HEK293T (cell line): ENCODE measurements at regions not wholly inside any gene's neighbourhood (a gene's known extent, or its start where the extent isn't known, plus 50 kb on each side); places are given as distances from the start of the nearest gene placed in this dataset.
A peak's percentile ranks its signal among the peaks of the same experiment; 100 is the strongest.

Experiments
- ARNT ChIP-seq: fragments of 450-650 bp; IDR thresholded peaks from 2 replicates; pipeline ENCODE4 v1.6.1; 2017; ENCODE audit warnings: mild to moderate bottlenecking
- FOXA1 ChIP-seq: fragments of 450-650 bp; IDR thresholded peaks from 2 replicates; pipeline ENCODE4 v1.6.1; 2016; ENCODE audit warnings: mild to moderate bottlenecking
- FOXK2 ChIP-seq: fragments of 450-650 bp; IDR thresholded peaks from 2 replicates; pipeline ENCODE4 v1.6.1; 2016; ENCODE audit warnings: mild to moderate bottlenecking
- FOXM1 ChIP-seq: fragments of 450-650 bp; IDR thresholded peaks from 2 replicates; pipeline ENCODE4 v1.6.1; 2017; ENCODE audit warnings: mild to moderate bottlenecking, borderline replicate concordance
- HDGF ChIP-seq: fragments of 450-650 bp; IDR thresholded peaks from 2 replicates; pipeline ENCODE4 v1.6.1; 2017; ENCODE audit warnings: antibody characterized with exemption, borderline replicate concordance
- L3MBTL2 ChIP-seq: fragments of 450-650 bp; conservative IDR thresholded peaks from 2 replicates; pipeline ENCODE4 v1.6.1; 2016; ENCODE audit warnings: mild to moderate bottlenecking
- SUZ12 ChIP-seq: fragments of 450-650 bp; IDR thresholded peaks from 2 replicates; pipeline ENCODE4 v1.6.1; 2016; ENCODE audit warnings: mild to moderate bottlenecking
- TF ChIP-seq, protein P1 (sequence below): fragments of 450-650 bp; IDR thresholded peaks from 2 replicates; pipeline ENCODE4 v1.6.1; 2016

DNA sequence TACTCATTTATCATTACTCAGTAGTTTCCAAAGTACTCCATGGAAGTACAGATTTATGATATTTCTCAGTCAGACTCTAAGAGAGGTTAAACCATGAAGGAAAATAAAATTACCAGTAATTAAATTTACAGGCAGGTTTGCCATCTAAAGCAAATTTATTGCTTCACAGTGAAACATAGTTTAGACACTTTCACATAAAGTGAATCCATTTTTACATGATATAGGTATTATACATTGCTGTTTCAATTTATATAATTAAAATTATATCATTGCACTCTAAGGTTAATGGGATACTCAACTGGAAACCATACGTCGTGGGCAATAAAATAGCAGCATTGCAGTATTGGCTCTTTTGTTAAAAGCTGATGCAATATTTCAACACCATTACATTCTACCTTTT lies 202.8 kb downstream of the SLIT2 start:
- no peak for TF ChIP-seq FOXM1
- TF ChIP-seq L3MBTL2 = no peak
- TF ChIP-seq, protein P1, sequence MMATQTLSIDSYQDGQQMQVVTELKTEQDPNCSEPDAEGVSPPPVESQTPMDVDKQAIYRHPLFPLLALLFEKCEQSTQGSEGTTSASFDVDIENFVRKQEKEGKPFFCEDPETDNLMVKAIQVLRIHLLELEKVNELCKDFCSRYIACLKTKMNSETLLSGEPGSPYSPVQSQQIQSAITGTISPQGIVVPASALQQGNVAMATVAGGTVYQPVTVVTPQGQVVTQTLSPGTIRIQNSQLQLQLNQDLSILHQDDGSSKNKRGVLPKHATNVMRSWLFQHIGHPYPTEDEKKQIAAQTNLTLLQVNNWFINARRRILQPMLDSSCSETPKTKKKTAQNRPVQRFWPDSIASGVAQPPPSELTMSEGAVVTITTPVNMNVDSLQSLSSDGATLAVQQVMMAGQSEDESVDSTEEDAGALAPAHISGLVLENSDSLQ = peak; percentile 81
- TF ChIP-seq ARNT = no peak
- TF ChIP-seq SUZ12 = no peak
- TF ChIP-seq HDGF = no peak
- TF ChIP-seq FOXK2 = no peak
- TF ChIP-seq FOXA1 = no peak
